ENCODE measurements at regions not wholly inside any gene's neighbourhood (a gene's known extent, or its start where the extent isn't known, plus 50 kb on each side); places are given as distances from the start of the nearest gene placed in this dataset.

- intact Hi-C loops (cut with micrococcal nuclease), result no loop called here
- Histone ChIP-seq H2AFZ (ENCODE audit: insufficient read depth, low read depth, low read length, poor library complexity, severe bottlenecking) (no peak overlapping the region), H3K4me1 (ENCODE audit: control insufficient read depth in 2 of 2, insufficient read depth in 2 of 2, low read length in 2 of 2) (no peaks in the 10 kb centered on the region), H3K9ac (ENCODE audit: low read length) (no peak overlapping the region), H3K27ac (ENCODE audit: low read length in 2 of 2) (no peak overlapping the region), H3K9me3 (ENCODE audit: control extremely low read depth in 1 of 3, control insufficient read depth in 2 of 3, insufficient read depth in 1 of 3, low read length in 2 of 3) (peaks cover 0 to 24% (median 0%) of the 10 kb centered on the region in 3 donors), H4K20me1 (ENCODE audit: control insufficient read depth, insufficient read depth, low read length, poor library complexity, severe bottlenecking) (no peaks in the 10 kb centered on the region), H3K36me3 (replicated peaks in 1 of 2; ENCODE audit: control extremely low read depth in 1 of 2, control insufficient read depth in 1 of 2, extremely low read depth in 1 of 2, insufficient read depth in 2 of 2, low read length in 1 of 2) (no peaks in the 10 kb centered on the region), H3K4me3 (ENCODE audit: control extremely low read depth in 1 of 5, extremely low read depth in 1 of 5, insufficient read depth in 1 of 5, low read depth in 2 of 5, low read length in 4 of 5) (no peak overlapping the region), H3K27me3 (replicated peaks in 1 of 4; ENCODE audit: control extremely low read depth in 1 of 4, control insufficient read depth in 3 of 4, insufficient read depth in 4 of 4, low read length in 3 of 4) (no peaks in the 10 kb centered on the region), H3K4me2 (replicated peaks; ENCODE audit: low read depth, low read length, poor library complexity, severe bottlenecking) (no peak overlapping the region), H3K79me2 (ENCODE audit: control insufficient read depth, insufficient read depth, low read length) (no peaks in the 10 kb centered on the region)
- no peaks in the 10 kb centered on the region for H3K27me3 Mint-ChIP-seq
- no peak overlapping the region for H3K4me3 Mint-ChIP-seq
- DNase-seq (no peak), ATAC-seq (ENCODE audit: low read depth) (no peak)
- H3K9me3 Mint-ChIP-seq (ENCODE audit: insufficient read depth), result peaks cover 18% of the 10 kb centered on the region
- POLR2A ChIA-PET, result no interaction called here
- CTCF ChIA-PET, result no interaction called here
- H3K4me1 Mint-ChIP-seq, result no peaks in the 10 kb centered on the region
- TF ChIP-seq EZH2 (IDR thresholded peaks at IDR 0.05; ENCODE audit: borderline replicate concordance, insufficient read depth, low read depth, low read length, poor library complexity, severe bottlenecking), result no peak
- no peak for TF ChIP-seq CTCF (IDR thresholded peaks at IDR 0.05)
- WGBS (ENCODE audit: insufficient coverage), result 72% methylated on average over 8 of the region's 8 CpGs
- no peak overlapping the region for H3K27ac Mint-ChIP-seq
Observed at GRCh38 chr13:54317722-54318121, 1289.1 kb downstream of the OLFM4 start.

GRCh38 chr13:54337540-54337939 is 1308.9 kb downstream of the OLFM4 start:
- CTCF ChIA-PET, result no interaction called here
- H3K9me3 Mint-ChIP-seq (ENCODE audit: insufficient read depth), result peaks cover 2% of the 10 kb centered on the region
- Histone ChIP-seq H3K9me3 (ENCODE audit: control extremely low read depth in 1 of 3, control insufficient read depth in 2 of 3, insufficient read depth in 1 of 3, low read length in 2 of 3) (no peaks in the 10 kb centered on the region), H2AFZ (ENCODE audit: insufficient read depth, low read depth, low read length, poor library complexity, severe bottlenecking) (no peak overlapping the region), H3K27me3 (replicated peaks in 1 of 4; ENCODE audit: control extremely low read depth in 1 of 4, control insufficient read depth in 3 of 4, insufficient read depth in 4 of 4, low read length in 3 of 4) (no peaks in the 10 kb centered on the region), H3K4me1 (ENCODE audit: control insufficient read depth in 2 of 2, insufficient read depth in 2 of 2, low read length in 2 of 2) (no peaks in the 10 kb centered on the region), H4K20me1 (ENCODE audit: control insufficient read depth, insufficient read depth, low read length, poor library complexity, severe bottlenecking) (no peaks in the 10 kb centered on the region), H3K79me2 (ENCODE audit: control insufficient read depth, insufficient read depth, low read length) (no peaks in the 10 kb centered on the region), H3K4me2 (replicated peaks; ENCODE audit: low read depth, low read length, poor library complexity, severe bottlenecking) (no peak overlapping the region), H3K36me3 (replicated peaks in 1 of 2; ENCODE audit: control extremely low read depth in 1 of 2, control insufficient read depth in 1 of 2, extremely low read depth in 1 of 2, insufficient read depth in 2 of 2, low read length in 1 of 2) (no peaks in the 10 kb centered on the region), H3K27ac (ENCODE audit: low read length in 2 of 2) (no peak overlapping the region), H3K9ac (ENCODE audit: low read length) (no peak overlapping the region), H3K4me3 (ENCODE audit: control extremely low read depth in 1 of 5, extremely low read depth in 1 of 5, insufficient read depth in 1 of 5, low read depth in 2 of 5, low read length in 4 of 5) (no peak overlapping the region)
- no peak for DNase-seq
- H3K27ac Mint-ChIP-seq, result no peak overlapping the region
- POLR2A ChIA-PET, result no interaction called here
- intact Hi-C loops (cut with micrococcal nuclease), result no loop called here
- no peaks in the 10 kb centered on the region for H3K27me3 Mint-ChIP-seq
- H3K4me1 Mint-ChIP-seq, result no peaks in the 10 kb centered on the region
- H3K4me3 Mint-ChIP-seq, result no peak overlapping the region
- no peak for ATAC-seq (ENCODE audit: low read depth)
- TF ChIP-seq CTCF (IDR thresholded peaks at IDR 0.05), result no peak
- TF ChIP-seq EZH2 (IDR thresholded peaks at IDR 0.05; ENCODE audit: borderline replicate concordance, insufficient read depth, low read depth, low read length, poor library complexity, severe bottlenecking), result no peak

All from B cell (primary cell).